IMR-90 (cell line): ENCODE measurements at regions not wholly inside any gene's neighbourhood (a gene's known extent, or its start where the extent isn't known, plus 50 kb on each side); places are given as distances from the start of the nearest gene placed in this dataset.

Experiments
- ATAC-seq: fragments of 200-7000 bp; cut with Tn5 transposase; 2 replicates; pipeline ENCODE4 v1.9.1; 2020; ENCODE audit warnings: low read depth, mild to moderate bottlenecking, moderate library complexity
- BruUV-seq: library from RNA; stranded (reverse); fragments of 400-500 nt; replicated peaks from 2 replicates; lab custom pipeline; 2021; lab: Mats Ljungman, UMichigan
- CTCF ChIA-PET: fragments of 300-600 bp; formaldehyde crosslinking; extraction: SDS; loops from one replicate; lab custom pipeline; 2021; ENCODE audit warnings: antibody characterized with exemption; lab: Yijun Ruan, JAX
- POLR2A ChIA-PET: fragments of 300-600 bp; sonication (Branson Sonifier 250); formaldehyde crosslinking; loops from one replicate; lab custom pipeline; 2022; ENCODE audit warnings: antibody characterized with exemption; ENCODE audit not compliant: unreplicated experiment; lab: Charles Lee
- DNase-seq: peaks from one replicate; pipeline ENCODE4 v3.0.0; 2013
- H2AFZ ChIP-seq: replicated peaks from 2 replicates; pipeline ENCODE3; 2013; ENCODE audit warnings: low read length, mild to moderate bottlenecking; ENCODE audit not compliant: poor library complexity
- H2AK5ac ChIP-seq: 2 replicates; pipeline ENCODE4 v1.6.1; 2013; ENCODE audit warnings: low read depth, low read length, inconsistent platforms
- H2AK9ac ChIP-seq: replicated peaks from 2 replicates; pipeline ENCODE3; 2013; ENCODE audit warnings: mild to moderate bottlenecking, low read depth, low read length, moderate library complexity; ENCODE audit not compliant: poor library complexity
- H2BK120ac ChIP-seq: 2 replicates; pipeline ENCODE4 v1.6.1; 2013; ENCODE audit warnings: low read depth, low read length, inconsistent platforms
- H2BK15ac ChIP-seq: 3 replicates; pipeline ENCODE4 v1.6.1; 2013; ENCODE audit warnings: low read depth, low read length, inconsistent platforms
- H2BK20ac ChIP-seq: 2 replicates; pipeline ENCODE4 v1.6.1; 2013; ENCODE audit warnings: low read depth, mild to moderate bottlenecking, inconsistent platforms, low read length, moderate library complexity
- H2BK5ac ChIP-seq: 2 replicates; pipeline ENCODE4 v1.6.1; 2013; ENCODE audit warnings: mild to moderate bottlenecking, low read depth, low read length, inconsistent platforms; ENCODE audit not compliant: poor library complexity, severe bottlenecking
- H3K14ac ChIP-seq: replicated peaks from 2 replicates; pipeline ENCODE4 v1.6.1; 2013; ENCODE audit warnings: low read depth, low read length, inconsistent platforms
- H3K18ac ChIP-seq: 2 replicates; pipeline ENCODE4 v1.6.1; 2013; ENCODE audit warnings: low read depth, low read length, control low read depth
- H3K23ac ChIP-seq: 2 replicates; pipeline ENCODE4 v1.6.1; 2013; ENCODE audit warnings: low read depth, low read length, inconsistent platforms
- H3K27ac ChIP-seq: 2 replicates; pipeline ENCODE4 v1.5.1; 2013; ENCODE audit warnings: mild to moderate bottlenecking, control low read depth, low read length; ENCODE audit not compliant: insufficient read depth
- H3K27me3 ChIP-seq: 2 replicates; pipeline ENCODE4 v1.6.1; 2013; ENCODE audit warnings: low read length; ENCODE audit not compliant: control insufficient read depth, insufficient read depth
- H3K36me3 ChIP-seq: 2 replicates; pipeline ENCODE4 v1.6.1; 2013; ENCODE audit warnings: low read length, mixed read lengths; ENCODE audit not compliant: control insufficient read depth, insufficient read depth
- H3K4ac ChIP-seq: 2 replicates; pipeline ENCODE4 v1.6.1; 2013; ENCODE audit warnings: low read depth, low read length, inconsistent platforms
- H3K4me1 ChIP-seq: 2 replicates; pipeline ENCODE4 v1.6.1; 2013; ENCODE audit warnings: low read length, mixed read lengths; ENCODE audit not compliant: control insufficient read depth, insufficient read depth
- H3K4me2 ChIP-seq: 2 replicates; pipeline ENCODE4 v1.6.1; 2013; ENCODE audit warnings: low read depth, mild to moderate bottlenecking, control low read depth, low read length, moderate library complexity
- H3K4me3 ChIP-seq: 2 replicates; pipeline ENCODE4 v1.5.1; 2013; ENCODE audit warnings: low read depth, mild to moderate bottlenecking, control low read depth, low read length, moderate library complexity; ENCODE audit not compliant: insufficient read depth
- H3K56ac ChIP-seq: 2 replicates; pipeline ENCODE4 v1.6.1; 2013; ENCODE audit warnings: low read length, inconsistent platforms; ENCODE audit not compliant: insufficient read depth; ENCODE audit errors: extremely low read depth
- H3K79me1 ChIP-seq, 2 experiments: 2 replicates each; pipeline ENCODE4 v1.6.1; 2013; ENCODE audit warnings: low read length in 2 of 2, inconsistent platforms in 1 of 2, low read depth in 1 of 2
- H3K9ac ChIP-seq: 2 replicates; pipeline ENCODE4 v1.6.1; 2013; ENCODE audit warnings: low read depth, low read length, control low read depth
- H3K9me1 ChIP-seq: 2 replicates; pipeline ENCODE4 v1.6.1; 2013; ENCODE audit warnings: low read length, inconsistent platforms; ENCODE audit not compliant: insufficient read depth
- H3K9me3 ChIP-seq: 2 replicates; pipeline ENCODE4 v1.6.1; 2013; ENCODE audit warnings: low read length; ENCODE audit not compliant: control insufficient read depth, insufficient read depth
- H4K20me1 ChIP-seq: 2 replicates; pipeline ENCODE4 v1.6.1; 2013; ENCODE audit warnings: low read length, inconsistent platforms; ENCODE audit not compliant: insufficient read depth
- H4K5ac ChIP-seq: 2 replicates; pipeline ENCODE4 v1.6.1; 2013; ENCODE audit warnings: mild to moderate bottlenecking, low read depth, low read length, control low read depth
- H4K8ac ChIP-seq, 2 experiments: 2 replicates each; pipeline ENCODE4 v1.6.1; 2013; ENCODE audit warnings: low read depth in 2 of 2, low read length in 2 of 2, control low read depth in 1 of 2, inconsistent platforms in 1 of 2
- H4K91ac ChIP-seq: 2 replicates; pipeline ENCODE4 v1.6.1; 2013; ENCODE audit warnings: low read depth, low read length, inconsistent platforms; ENCODE audit not compliant: insufficient read depth
- FOS ChIP-seq: fragments of 150-350 bp; IDR thresholded peaks from 2 replicates; pipeline ENCODE4 v1.6.1; 2016; ENCODE audit warnings: low read depth, low read length
- POLR2A ChIP-seq: IDR thresholded peaks from 2 replicates; pipeline ENCODE4 v1.6.1; 2012; ENCODE audit warnings: mild to moderate bottlenecking, low read depth, low read length
- WGBS, 2 experiments: methylation state at CpG; one replicate each; pipeline versions ENCODE4 v1.1.5 to v1.1.7; 2013; ENCODE audit warnings: missing lambda C conversion rate in 2 of 2; ENCODE audit not compliant: insufficient read length in 1 of 2; ENCODE audit errors: extremely low coverage in 2 of 2; 5-methylcytosine and 5-hydroxymethylcytosine counted together
- dilution Hi-C: fragments of 300-500 bp; cut with HindIII; formaldehyde crosslinking; loops from one replicate; pipeline ENCODE4 v1.14.3; 2018; ENCODE audit warnings: low sequenced_read_pairs; ENCODE audit not compliant: unreplicated experiment
- in situ Hi-C: fragments of 300-500 bp; cut with MboI; formaldehyde crosslinking; loops from 3 replicates; pipeline ENCODE4 v1.14.3; 2019; ENCODE audit warnings: low sequenced_read_pairs, inconsistent platforms, mixed read lengths
- intact Hi-C: fragments of 100-400 bp; cut with micrococcal nuclease; formaldehyde crosslinking; loops from 2 replicates; pipeline ENCODE4 v1.10.0; 2022

GRCh38 chr2:12300927-12301326 lies 415.8 kb upstream of the TRIB2 start:
- Histone ChIP-seq H3K79me1 (no peaks in the 10 kb centered on the region), H3K4me1 (peaks cover 15% of the 10 kb centered on the region), H3K36me3 (no peaks in the 10 kb centered on the region), H2BK20ac (0 out of 2 replicates have a peak overlapping the region, but pooled peaks have one; percentile 5), H2BK5ac (no peak overlapping the region), H4K91ac (no peak overlapping the region), H3K27ac (no peak overlapping the region), H3K4me3 (no peak overlapping the region), H3K4ac (0 out of 2 replicates have a peak overlapping the region, but pooled peaks have one; percentile 3), H3K18ac (peak overlapping the region; percentile 81), H4K20me1 (no peaks in the 10 kb centered on the region), H3K9ac (no peak overlapping the region), H2BK15ac (0 out of 3 replicates have a peak overlapping the region, but pooled peaks have one; percentile 48), H3K14ac (no peak overlapping the region), H2AK5ac (peak overlapping the region; percentile 56; the same call in 1 of the 2 replicates), H3K9me3 (no peaks in the 10 kb centered on the region), H3K27me3 (no peaks in the 10 kb centered on the region), H3K23ac (no peak overlapping the region), H4K5ac (no peak overlapping the region), H3K4me2 (no peak overlapping the region), H4K8ac (no peak overlapping the region), H2AK9ac (no peak overlapping the region), H2AFZ (no peak overlapping the region), H3K9me1 (0 out of 2 replicates have a peak, but pooled peaks cover 2% of the 10 kb centered on the region), H3K56ac (no peak overlapping the region), H2BK120ac (no peak overlapping the region)
- ChIA-PET POLR2A (no interaction called here), CTCF (no interaction called here)
- DNase-seq (peak; percentile 37), ATAC-seq (no peak)
- intact Hi-C loops (loop anchor here (5.0 to 10.0 kb wide), 3 partner anchors 246 to 706 kb away; partner anchors contain the start of gene TRIB2), dilution Hi-C loops (no loop called here), in situ Hi-C loops (no loop called here)
- WGBS, 2 experiments = 95% methylated on average over 3 of the region's 5 CpGs; no CpG with 5 or more reads in 1 of the 2 experiments
- no peak for TF ChIP-seq FOS
- no peak for TF ChIP-seq POLR2A
- BruUV-seq = no TSS peak
